Endothelial cell of umbilical vein (primary cell): ENCODE measurements at regions not wholly inside any gene's neighbourhood (a gene's known extent, or its start where the extent isn't known, plus 50 kb on each side); places are given as distances from the start of the nearest gene placed in this dataset.

Experiments used
- BruUV-seq: library from RNA; stranded (reverse); fragments of 400-500 nt; replicated peaks from 2 replicates; lab custom pipeline; 2021; lab: Mats Ljungman, UMichigan
- CTCF ChIA-PET: fragments of 300-600, 350-600 bp; sonication (Branson Sonifier 250); formaldehyde crosslinking; loops from one replicate; lab custom pipeline; 2021; ENCODE audit warnings: antibody characterized with exemption, inconsistent platforms; lab: Charles Lee
- POLR2A ChIA-PET: fragments of 300-600, 350-600 bp; sonication (Branson Sonifier 250); formaldehyde crosslinking; loops from one replicate; lab custom pipeline; 2021; ENCODE audit warnings: antibody characterized with exemption, inconsistent platforms; lab: Charles Lee
- DNase-seq: peaks from one replicate; pipeline ENCODE4 v3.0.0-alpha.2; 2011; ENCODE audit warnings: low read depth, low spot score
- FAIRE-seq: peaks from 2 replicates; lab custom pipeline; 2011; peaks lifted over from hg19 to GRCh38; lab: Jason Lieb, UNC
- H2AFZ ChIP-seq: 2 replicates; pipeline ENCODE4 v1.6.0; 2012; ENCODE audit warnings: low read depth, low read length, control low read depth, inconsistent platforms
- H3K27ac ChIP-seq: 2 replicates; pipeline ENCODE4 v1.5.1; 2011; ENCODE audit warnings: low read depth, mild to moderate bottlenecking, control low read depth, low read length, moderate library complexity; ENCODE audit not compliant: insufficient read depth
- H3K27me3 ChIP-seq, 2 experiments: 2 replicates each; pipeline versions ENCODE4 v1.6.0 to v1.6.1; 2011; ENCODE audit warnings: low read length in 2 of 2, mixed read lengths in 1 of 2; ENCODE audit not compliant: control insufficient read depth in 2 of 2, insufficient read depth in 2 of 2
- H3K36me3 ChIP-seq, 2 experiments: 2 replicates in 1 of 2; 3 replicates in 1 of 2; pipeline ENCODE4 v1.5.1; 2011; ENCODE audit warnings: low read length in 2 of 2, mild to moderate bottlenecking in 1 of 2, moderate library complexity in 1 of 2; ENCODE audit not compliant: control insufficient read depth in 2 of 2, insufficient read depth in 2 of 2; ENCODE audit errors: extremely low read depth in 1 of 2
- H3K4me1 ChIP-seq: 3 replicates; pipeline ENCODE4 v1.5.1; 2011; ENCODE audit warnings: mild to moderate bottlenecking, low read length; ENCODE audit not compliant: control insufficient read depth, insufficient read depth; ENCODE audit errors: extremely low read depth
- H3K4me2 ChIP-seq: 2 replicates; pipeline ENCODE4 v1.6.1; 2011; ENCODE audit warnings: low read length, control low read depth, mixed read lengths; ENCODE audit not compliant: insufficient read depth
- H3K4me3 ChIP-seq, 3 experiments: fragments of 200-600 bp in 1 of 3; sonication (generic), shearing (Covaris generic) in 1 of 3; replicated peaks in 1 of 3; 2 replicates each; pipeline ENCODE4 v1.5.1; 2011 to 2016; ENCODE audit warnings: control low read depth in 3 of 3, low read length in 3 of 3, mild to moderate bottlenecking in 2 of 3, inconsistent platforms in 1 of 3, low read depth in 1 of 3, moderate library complexity in 1 of 3; ENCODE audit not compliant: insufficient read depth in 1 of 3
- H3K79me2 ChIP-seq: 2 replicates; pipeline ENCODE4 v1.6.0; 2012; ENCODE audit warnings: low read length, inconsistent platforms; ENCODE audit not compliant: control insufficient read depth, insufficient read depth
- H3K9ac ChIP-seq: replicated peaks from 2 replicates; pipeline ENCODE3; 2011; ENCODE audit warnings: low read length, control low read depth; ENCODE audit not compliant: insufficient read depth; ENCODE audit errors: extremely low read depth
- H3K9me1 ChIP-seq: replicated peaks from 3 replicates; pipeline ENCODE4 v1.6.0; 2011; ENCODE audit warnings: mild to moderate bottlenecking, low read length; ENCODE audit not compliant: control insufficient read depth, insufficient read depth; ENCODE audit errors: extremely low read depth
- H3K9me3 ChIP-seq: replicated peaks from 2 replicates; pipeline ENCODE4 v1.5.1; 2012; ENCODE audit warnings: low read length, inconsistent platforms; ENCODE audit not compliant: control insufficient read depth, insufficient read depth
- H4K20me1 ChIP-seq: replicated peaks from 2 replicates; pipeline ENCODE3; 2011; ENCODE audit warnings: mild to moderate bottlenecking, low read length; ENCODE audit not compliant: control insufficient read depth, insufficient read depth; ENCODE audit errors: extremely low read depth
- EZH2 ChIP-seq: IDR thresholded peaks from 2 replicates; pipeline ENCODE4 v1.6.1; 2012; ENCODE audit warnings: borderline replicate concordance, low read depth, mild to moderate bottlenecking, moderate library complexity, low read length, inconsistent platforms; ENCODE audit not compliant: severe bottlenecking
- FOS ChIP-seq: IDR thresholded peaks from 2 replicates; pipeline ENCODE4 v1.6.1; 2011; ENCODE audit warnings: mild to moderate bottlenecking, low read length, moderate library complexity, borderline replicate concordance; ENCODE audit not compliant: insufficient read depth
- GATA2 ChIP-seq: IDR thresholded peaks from 2 replicates; pipeline ENCODE4 v1.7.0; 2011; ENCODE audit warnings: low read depth, mild to moderate bottlenecking, moderate library complexity, mixed read lengths, low read length; ENCODE audit not compliant: insufficient read length, insufficient read depth
- JUN ChIP-seq: IDR thresholded peaks from 2 replicates; pipeline ENCODE4 v1.6.1; 2011; ENCODE audit warnings: borderline replicate concordance, low read depth; ENCODE audit not compliant: insufficient read length, insufficient read depth
- MAX ChIP-seq: IDR thresholded peaks from 2 replicates; pipeline ENCODE4 v1.6.1; 2011; ENCODE audit not compliant: insufficient read depth, insufficient read length
- MYC ChIP-seq: IDR thresholded peaks from one replicate; pipeline ENCODE4 v1.6.1; 2011; ENCODE audit warnings: mild to moderate bottlenecking, low read depth, low read length
- POLR2A ChIP-seq: IDR thresholded peaks from 2 replicates; pipeline ENCODE4 v1.6.1; 2012; ENCODE audit warnings: low read depth, mild to moderate bottlenecking, control low read depth, low read length
- POLR2AphosphoS5 ChIP-seq: IDR thresholded peaks from 2 replicates; pipeline ENCODE4 v1.6.1; 2012; ENCODE audit warnings: low read depth, mild to moderate bottlenecking, control low read depth, low read length, moderate library complexity; ENCODE audit not compliant: insufficient read depth
- dilution Hi-C: fragments of 300-500 bp; cut with MboI; formaldehyde crosslinking; loops from one replicate; pipeline ENCODE4 v1.15.0; 2019; ENCODE audit warnings: low sequenced_read_pairs; ENCODE audit not compliant: extremely low pct_ligation_motif_present
- intact Hi-C: fragments of 100-400 bp; cut with micrococcal nuclease; formaldehyde crosslinking; loops from one replicate; pipeline ENCODE4 v1.10.0; 2022
- TF ChIP-seq, protein P1 (sequence below), 2 donors: IDR thresholded peaks; 1 replicate in 1 of 2; 2 replicates in 1 of 2; pipeline ENCODE4 v1.5.1; 2011; ENCODE audit warnings: low read length in 2 of 2, mild to moderate bottlenecking in 2 of 2, moderate library complexity in 2 of 2, control low read depth in 1 of 2, inconsistent platforms in 1 of 2, low read depth in 1 of 2; ENCODE audit not compliant: insufficient read depth in 1 of 2; ENCODE audit errors: extremely low read depth in 1 of 2

DNA sequence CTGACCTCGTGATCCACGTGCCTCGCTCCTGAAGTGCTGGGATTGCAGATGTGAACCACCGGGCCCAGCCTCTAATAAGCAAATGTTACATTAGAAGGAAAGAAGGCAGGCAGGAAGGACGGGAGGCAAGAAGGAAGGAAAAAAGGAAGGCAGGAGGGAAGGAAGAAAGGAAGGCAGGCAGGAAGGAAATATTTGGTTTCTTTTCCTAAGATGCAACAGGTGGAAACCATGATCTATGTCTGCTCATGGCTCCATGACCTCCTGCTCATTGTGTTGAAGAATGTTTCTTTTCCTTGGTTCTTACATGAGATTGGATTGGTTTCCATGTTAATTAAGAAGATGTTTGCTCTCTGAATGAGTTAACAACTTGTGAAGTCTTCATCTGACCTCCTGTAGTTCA is 91.8 kb upstream of the SNX9 start:
- ChIA-PET POLR2A (no interaction called here), CTCF (no interaction called here)
- Histone ChIP-seq H3K9ac (no peak overlapping the region), H3K9me3 (no peaks in the 10 kb centered on the region), H3K27ac (no peak overlapping the region), H3K9me1 (no peaks in the 10 kb centered on the region), H3K4me2 (no peak overlapping the region), H3K4me3 (no peak overlapping the region), H3K4me1 (no peaks in the 10 kb centered on the region), H4K20me1 (no peaks in the 10 kb centered on the region), H3K79me2 (no peaks in the 10 kb centered on the region), H3K36me3 (no peaks in the 10 kb centered on the region), H2AFZ (no peak overlapping the region), H3K27me3 (no peaks in the 10 kb centered on the region)
- no peak for DNase-seq
- TF ChIP-seq MYC (no peak), POLR2AphosphoS5 (no peak), JUN (no peak), EZH2 (no peak), GATA2 (no peak), POLR2A (no peak), FOS (no peak), MAX (no peak)
- TF ChIP-seq, protein P1, sequence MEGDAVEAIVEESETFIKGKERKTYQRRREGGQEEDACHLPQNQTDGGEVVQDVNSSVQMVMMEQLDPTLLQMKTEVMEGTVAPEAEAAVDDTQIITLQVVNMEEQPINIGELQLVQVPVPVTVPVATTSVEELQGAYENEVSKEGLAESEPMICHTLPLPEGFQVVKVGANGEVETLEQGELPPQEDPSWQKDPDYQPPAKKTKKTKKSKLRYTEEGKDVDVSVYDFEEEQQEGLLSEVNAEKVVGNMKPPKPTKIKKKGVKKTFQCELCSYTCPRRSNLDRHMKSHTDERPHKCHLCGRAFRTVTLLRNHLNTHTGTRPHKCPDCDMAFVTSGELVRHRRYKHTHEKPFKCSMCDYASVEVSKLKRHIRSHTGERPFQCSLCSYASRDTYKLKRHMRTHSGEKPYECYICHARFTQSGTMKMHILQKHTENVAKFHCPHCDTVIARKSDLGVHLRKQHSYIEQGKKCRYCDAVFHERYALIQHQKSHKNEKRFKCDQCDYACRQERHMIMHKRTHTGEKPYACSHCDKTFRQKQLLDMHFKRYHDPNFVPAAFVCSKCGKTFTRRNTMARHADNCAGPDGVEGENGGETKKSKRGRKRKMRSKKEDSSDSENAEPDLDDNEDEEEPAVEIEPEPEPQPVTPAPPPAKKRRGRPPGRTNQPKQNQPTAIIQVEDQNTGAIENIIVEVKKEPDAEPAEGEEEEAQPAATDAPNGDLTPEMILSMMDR (IDR thresholded peaks at IDR 0.05; ENCODE audit: extremely low read depth in 1 of 2, insufficient read depth in 1 of 2, low read depth in 1 of 2, low read length in 2 of 2) = no peak
- FAIRE-seq = no peak
- intact Hi-C loops = no loop called here
- BruUV-seq = no TSS peak
- dilution Hi-C loops = no loop called here
